RPMI7951 (cell line): ENCODE measurements at regions not wholly inside any gene's neighbourhood (a gene's known extent, or its start where the extent isn't known, plus 50 kb on each side); places are given as distances from the start of the nearest gene placed in this dataset.

ENCODE experiments used
- DNase-seq: peaks from one replicate; pipeline ENCODE4 v3.0.0-alpha.2; 2012; ENCODE audit warnings: low read depth

DNA sequence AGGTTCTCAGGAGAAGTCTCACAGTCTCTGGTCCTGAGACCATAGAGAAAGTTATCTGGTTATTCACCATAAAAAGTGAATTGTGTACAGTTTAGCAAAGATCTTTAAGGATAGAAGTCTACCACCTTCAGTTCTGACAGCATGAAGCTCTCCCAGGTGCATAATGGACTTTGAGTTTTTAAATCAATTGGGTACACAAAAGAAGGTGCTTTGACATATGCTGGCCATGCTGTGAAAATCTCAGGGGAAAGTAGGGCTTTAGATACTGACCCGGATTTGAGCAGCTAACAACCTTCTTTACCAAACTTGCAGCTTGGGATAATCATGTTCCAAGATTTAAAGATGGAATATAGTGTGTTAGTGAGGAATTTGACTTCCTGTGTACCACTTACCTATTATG is 264.2 kb downstream of the ZSWIM6 start:
- DNase-seq: no peak

DNA sequence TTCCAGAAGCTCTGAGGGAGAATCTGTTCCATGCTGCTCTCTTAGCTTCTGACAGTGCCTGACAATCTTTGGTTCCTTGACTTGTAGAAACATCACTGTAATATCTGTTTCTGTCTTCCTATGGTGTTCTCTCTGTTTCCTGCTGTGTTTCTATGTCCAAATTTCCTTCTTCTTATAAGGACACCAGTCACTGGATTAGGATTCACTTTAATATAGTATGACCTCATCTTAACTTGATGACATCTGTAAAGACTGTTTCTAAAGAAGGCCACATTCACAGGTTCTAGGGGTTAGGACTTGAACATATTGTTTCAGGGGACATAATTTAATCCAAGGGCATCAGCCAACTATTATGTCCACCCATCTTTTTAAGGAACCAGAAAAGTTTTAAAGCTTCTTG is 265.6 kb downstream of the ZSWIM6 start:
- no peak for DNase-seq

DNA sequence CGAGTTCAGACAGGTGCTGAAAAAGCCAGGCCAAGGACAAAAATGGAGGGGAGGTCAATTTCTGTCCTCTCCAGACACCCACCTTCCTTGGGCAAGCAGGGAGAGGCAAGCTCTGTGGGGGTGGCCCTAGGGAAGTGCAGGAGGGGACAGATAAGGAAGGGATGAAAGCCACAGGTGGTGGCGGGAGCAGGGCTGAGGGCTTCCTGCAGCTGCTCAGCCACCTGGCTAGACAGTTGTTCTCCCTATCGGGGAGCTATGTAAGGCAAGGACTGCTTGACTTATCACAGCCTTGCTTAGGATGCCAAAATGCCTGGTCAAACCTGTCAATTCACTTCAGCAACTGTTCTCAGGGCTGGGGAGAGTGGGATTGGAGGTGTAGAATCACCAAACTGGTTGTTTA is 266.1 kb downstream of the ZSWIM6 start:
- no peak for DNase-seq

DNA sequence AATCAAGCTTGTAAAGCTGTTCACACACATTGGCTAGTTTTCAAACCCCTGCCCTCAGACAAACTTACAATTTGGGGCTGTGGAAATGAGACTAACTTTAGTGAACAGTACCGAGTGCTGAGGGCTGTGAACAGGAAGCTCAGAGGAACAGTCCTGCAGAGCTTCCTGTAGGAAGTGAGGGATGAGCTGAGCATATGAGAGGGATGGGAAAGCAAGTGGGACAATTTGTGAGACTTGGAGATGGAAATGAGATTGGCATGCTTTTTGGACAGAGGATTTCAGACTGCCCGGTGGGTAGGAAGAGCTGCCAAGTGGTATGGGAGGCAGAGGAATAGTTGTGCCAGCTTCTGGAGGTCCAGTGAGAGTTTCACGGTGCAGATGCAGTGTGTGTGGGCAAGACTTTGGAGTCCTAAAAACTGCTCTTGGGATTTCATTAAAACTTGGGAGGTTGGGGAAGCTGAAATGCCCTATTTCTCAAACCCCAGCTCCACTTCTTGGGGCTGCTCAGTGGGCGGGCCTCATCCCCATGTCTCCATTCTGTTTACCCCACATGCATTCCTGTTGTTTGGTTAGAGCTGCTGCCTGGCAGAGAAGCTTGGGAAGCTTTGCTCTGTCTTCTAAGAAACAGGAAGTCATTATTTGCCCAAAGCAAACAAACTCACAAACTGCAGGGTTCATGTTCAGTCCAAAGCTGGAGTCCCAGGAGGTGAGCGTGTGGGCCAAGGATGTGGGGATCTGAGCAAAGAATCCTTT is 267.5 kb downstream of the ZSWIM6 start:
- peak; percentile 8 for DNase-seq

DNA sequence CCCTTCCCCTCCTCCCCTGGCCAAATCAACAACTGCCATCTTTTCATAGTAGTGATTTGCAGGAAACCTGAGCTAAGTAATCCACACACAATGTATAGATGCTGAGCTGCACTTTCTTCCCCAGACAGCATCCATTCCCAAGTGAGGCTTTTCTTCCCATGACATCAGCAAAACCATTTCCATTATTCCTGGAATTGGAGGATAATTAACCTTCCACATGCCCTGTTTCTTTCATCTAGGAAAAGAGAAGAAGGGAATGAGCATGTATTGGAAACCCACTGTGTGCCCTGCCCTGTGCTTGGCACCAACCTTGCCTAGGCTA is 268.0 kb downstream of the ZSWIM6 start:
- no peak for DNase-seq

DNA sequence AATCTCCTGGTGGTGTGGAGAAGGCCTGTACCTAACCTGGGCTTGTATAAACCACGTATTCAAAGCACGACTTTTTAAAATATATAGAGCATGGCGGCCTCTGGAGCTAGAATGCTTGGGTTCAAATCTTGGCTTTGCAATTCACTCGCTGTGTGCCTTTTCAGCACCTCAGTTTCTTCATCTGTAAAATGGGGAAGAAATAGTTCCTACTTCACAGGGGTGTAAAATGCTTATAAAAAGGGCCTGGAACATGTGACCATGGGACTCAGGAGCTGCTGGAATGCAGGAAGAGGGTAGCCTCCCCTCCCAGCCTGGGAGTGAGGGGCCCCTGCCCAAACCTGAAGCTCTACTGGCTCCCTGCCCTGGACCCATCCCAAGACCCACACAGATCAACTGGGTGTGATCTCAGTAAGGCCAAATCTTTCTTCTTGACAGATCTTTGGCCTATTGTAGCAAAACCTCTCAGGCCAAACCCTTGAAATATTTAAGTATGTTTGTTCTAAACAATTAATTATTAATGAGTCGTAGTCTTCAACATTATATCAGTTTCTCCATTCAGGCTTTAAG is 269.0 kb downstream of the ZSWIM6 start:
- DNase-seq: no peak

DNA sequence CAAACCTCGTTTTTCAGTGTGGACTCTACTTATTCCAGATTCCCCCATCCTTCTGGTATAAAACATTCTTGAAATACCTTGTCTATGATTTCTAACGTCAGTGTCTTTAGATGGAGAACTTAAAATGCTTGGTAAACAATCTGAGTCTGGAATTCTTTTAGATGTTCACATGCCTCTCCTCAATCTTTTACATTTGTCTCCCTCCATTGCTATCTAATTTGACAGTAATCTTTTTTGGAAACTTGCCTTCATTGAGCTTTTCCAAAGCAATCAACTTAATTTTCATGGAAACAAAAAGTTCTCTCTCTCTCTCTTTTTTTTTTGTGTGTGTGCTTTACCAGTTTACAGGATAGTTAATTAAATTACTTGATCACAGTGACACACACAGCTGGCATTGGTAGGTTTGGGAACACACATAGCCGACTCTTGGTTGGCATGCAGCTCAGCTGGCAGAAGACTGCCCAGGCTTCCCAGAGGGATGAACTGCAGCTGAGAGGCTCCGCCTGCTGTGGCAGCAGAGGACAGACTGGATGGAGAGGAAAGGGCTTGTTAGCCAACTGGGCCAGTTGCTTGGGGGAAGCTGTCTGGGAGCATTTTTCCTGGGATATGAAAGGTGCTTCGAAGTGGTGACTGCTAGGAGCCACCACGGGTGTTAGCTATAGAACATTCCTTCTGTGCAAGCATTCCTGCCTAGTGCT is 271.3 kb downstream of the ZSWIM6 start:
- DNase-seq: peak; percentile 9

DNA sequence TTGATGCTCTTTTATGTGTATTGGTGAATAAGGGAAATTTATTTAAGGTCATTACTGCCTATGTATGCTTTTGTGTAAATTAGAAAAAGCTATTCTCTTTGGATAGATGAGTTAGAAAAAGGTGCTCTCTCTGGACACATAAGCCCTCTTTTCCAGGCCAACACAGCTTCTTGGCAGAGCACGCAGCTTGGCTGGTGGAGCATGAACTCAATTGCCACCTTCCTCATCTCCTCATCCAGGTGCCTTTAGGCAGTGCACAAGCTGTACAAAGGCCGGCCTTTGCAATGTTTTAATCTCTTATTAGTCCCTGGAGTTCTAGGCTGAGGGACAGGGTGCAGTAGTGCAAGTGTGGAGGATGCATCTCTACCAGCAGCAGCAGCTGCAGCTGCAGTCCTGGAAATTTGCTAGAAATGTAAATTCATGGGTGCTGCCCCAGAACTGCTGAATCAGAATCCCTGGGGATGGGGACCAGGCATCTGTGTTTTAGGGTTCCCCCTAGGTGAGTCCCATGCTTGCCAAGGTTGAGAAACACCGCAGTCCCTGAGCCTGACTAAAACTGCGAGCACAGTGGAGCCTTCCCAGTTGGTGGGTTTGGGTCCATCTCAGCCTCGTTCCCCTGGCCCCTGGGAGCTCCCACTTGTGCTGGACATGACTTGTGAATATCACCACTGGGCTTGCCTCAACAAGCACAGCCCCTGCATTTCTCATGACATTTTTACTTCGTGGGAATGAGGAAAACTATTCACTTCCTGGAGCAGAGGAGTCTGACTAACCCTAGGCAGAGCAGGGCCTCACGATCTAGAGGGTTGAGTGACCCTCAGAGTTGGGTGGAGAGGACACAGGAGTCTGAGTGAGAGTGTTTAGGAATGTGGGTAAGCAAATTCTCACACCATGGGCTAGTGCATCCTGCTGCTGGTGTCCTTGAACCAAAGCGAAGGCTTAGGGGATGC is 272.3 kb downstream of the ZSWIM6 start:
- DNase-seq: no peak

DNA sequence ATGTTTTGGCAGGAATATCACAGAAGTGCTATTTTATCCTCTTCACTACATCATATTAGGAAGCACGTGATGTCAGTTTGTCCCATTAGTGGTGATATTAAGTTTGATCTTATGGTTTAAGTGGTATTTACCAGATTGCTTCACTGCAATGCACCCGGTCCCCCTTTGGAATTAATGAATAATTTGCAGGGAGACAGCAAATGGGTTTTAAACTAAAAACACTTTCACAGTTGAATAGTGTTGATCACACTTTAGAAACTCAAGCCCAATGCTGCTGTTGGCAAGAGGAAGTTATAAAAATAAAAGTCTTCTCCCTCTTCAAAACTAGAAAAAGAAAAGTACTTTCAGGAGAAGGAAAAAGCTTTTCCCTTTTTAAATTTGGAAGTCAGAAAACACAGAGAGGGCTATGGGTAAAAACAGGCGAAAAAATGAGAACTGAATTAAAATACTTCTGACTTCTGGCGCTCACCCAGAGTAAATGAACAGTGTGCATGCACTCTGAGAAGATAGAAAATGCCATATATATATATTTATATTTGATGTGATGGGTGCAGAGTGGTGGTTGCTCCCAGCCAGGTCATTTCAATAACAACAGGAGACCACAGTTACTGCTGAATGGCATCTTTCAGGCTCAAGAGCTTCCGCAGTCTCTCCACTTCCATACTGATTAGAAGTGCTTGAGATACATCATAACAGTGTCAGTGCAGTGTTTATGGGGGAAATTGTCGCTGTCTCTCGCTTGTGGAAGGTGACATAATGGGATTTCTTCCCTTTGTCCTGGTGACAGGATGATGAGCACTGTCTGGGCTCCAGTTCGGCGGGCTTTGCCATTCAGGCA is 278.0 kb downstream of the ZSWIM6 start:
- no peak for DNase-seq

DNA sequence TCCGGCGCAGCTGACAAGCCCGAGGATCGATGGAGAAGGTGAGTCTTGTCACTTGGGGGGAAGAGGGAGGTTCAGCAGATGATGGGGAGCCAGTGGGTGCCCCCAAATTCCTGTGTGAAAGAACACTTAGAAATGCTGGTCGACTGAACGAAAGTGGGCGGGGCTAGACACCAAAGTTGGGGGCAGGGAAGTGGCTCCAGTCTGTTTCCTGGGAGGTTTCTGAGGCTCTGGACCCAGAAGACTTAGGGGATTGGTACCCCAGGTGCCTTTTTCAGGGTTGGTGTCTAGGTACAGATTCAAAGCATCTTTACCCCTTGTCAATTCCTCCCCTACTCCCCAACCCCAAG is 278.6 kb downstream of the ZSWIM6 start:
- DNase-seq: no peak

DNA sequence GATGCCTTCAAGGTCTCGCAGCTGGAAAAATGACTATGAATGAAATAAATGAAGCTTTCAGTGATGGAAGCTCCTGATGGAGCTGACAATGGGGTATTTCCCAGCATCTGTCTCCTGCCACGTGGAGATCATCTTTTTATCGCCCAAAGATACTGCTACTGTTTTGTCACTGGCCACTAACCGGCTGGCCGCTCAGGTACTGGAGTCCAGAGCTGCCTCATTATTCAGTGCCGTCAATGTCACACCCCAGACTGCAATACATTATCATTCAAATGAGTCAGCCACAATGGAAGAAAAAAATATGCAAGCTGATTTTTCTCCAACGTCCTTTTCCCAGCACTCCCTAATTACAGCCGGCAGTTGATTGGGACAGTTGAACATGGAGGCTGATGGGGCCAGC is 280.4 kb downstream of the ZSWIM6 start:
- DNase-seq: no peak

DNA sequence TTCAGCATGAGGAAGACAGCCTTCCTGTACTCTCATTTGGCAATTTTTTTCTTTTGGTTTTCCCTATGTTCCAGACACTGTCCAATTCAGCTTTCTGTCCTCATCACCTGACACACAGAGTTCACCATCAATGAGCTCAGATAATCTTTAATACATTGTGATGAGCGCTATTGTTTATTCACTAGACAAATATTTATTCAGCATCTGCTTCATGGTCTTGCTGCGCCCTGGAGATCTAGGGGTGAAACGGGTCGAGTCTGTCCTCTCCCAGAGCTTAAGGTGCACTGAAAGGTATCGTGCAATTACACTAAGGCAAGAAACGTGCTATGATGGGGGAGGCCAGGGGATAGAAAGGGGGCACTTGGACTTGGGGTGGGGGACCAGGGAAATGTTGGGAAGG is 281.6 kb downstream of the ZSWIM6 start:
- DNase-seq: no peak

DNA sequence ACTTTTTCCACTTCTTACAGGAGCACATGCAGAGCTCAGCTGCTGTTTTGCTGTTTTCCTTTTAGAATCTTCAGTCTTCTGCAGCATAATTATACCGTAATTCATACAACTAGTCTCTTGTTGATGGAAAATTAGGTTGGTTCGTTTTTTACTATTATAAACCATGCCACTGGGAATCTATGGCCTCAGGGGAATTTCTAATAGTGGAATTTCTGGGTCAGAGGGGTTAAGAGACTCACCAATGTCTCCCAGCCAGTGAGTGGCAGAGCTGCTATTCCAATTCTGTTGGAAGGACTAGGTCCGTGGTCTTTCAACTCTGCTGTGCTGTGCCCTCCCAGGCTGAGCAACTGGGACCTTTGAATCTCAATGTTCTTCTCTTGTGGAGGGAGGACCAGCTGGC is 282.5 kb downstream of the ZSWIM6 start:
- peak; percentile 36 for DNase-seq

DNA sequence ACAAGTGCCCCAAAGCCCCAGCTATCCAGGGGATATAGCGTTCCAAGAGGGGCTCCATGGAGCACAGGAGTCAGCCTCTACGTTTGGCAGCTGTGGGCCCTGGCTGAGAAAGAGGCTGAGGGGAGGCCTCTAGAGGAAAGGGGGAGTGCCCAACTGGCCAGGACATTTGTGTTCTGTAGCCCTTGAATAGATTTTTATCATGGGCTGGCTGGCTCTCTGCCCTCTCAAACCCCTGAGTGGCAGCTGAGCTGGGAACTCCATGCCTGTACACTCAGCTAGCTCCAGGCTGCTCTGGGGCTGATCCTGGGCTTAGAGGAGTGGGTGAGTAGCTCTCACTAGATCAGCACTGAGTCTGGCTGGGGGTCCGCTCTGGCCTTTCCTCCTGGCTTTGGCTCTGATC is 285.0 kb downstream of the ZSWIM6 start:
- DNase-seq: no peak

DNA sequence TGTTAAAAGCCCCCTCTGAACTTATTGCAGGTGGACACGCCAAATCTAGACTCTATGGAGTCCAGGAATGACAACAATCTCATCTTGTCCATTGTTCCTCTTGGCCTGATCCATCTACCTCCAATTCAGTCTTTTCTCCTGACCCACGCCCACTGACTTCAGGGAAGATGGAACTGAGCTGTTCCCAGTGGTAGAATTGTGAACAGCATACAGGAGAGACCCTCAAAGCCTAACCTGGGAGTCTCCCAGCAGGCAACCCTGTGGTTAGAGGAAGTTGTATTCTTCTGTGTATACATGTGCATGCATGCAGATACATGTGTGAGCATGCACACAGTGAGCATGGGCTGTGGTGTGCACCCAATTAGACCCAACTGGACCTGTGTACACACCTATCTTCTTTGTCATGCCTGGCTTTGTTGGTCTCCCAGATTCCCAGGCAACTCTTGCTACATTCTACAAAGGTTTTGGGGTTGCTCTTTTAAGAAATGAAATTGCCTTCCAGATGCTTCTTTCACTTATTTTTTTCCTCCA is 286.0 kb downstream of the ZSWIM6 start:
- no peak for DNase-seq

DNA sequence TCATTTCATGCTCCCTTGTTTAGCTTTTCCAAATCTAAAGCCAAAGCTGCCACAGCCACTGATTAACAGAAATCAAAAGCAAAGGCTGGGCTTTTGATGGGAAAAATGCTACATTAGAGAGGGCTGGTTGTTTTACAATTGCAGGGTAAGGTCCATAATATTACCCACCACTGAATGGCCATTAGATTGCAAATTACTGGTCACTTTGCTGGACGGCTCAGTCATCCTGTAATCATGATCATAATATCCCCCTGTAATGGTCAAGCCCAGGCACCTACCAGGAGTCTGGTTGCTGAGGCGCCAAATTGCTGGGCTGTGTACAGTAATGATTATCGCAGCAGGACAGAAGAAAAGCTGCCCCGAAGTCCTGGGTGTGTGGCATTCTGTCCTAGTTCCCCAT is 286.5 kb downstream of the ZSWIM6 start:
- no peak for DNase-seq

DNA sequence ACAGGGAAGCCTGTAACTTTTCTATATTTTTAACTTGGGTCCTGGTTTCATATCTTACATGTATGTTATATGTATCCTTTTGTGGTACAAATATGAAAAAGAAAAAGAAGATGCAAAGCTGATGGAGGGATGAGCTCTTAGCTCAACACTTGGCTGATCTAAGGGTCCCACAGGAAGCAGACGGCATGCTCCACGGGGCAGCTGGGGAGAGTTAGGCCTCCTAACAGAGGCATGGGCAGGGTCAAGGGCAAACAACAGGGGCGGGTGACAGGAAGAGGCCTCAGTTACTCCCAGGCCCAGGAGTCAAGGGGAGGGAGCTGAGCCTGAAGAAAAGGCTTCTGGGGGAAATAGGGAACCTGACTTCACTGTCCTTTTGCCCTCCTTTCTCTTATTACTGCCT is 287.2 kb downstream of the ZSWIM6 start:
- DNase-seq: no peak

DNA sequence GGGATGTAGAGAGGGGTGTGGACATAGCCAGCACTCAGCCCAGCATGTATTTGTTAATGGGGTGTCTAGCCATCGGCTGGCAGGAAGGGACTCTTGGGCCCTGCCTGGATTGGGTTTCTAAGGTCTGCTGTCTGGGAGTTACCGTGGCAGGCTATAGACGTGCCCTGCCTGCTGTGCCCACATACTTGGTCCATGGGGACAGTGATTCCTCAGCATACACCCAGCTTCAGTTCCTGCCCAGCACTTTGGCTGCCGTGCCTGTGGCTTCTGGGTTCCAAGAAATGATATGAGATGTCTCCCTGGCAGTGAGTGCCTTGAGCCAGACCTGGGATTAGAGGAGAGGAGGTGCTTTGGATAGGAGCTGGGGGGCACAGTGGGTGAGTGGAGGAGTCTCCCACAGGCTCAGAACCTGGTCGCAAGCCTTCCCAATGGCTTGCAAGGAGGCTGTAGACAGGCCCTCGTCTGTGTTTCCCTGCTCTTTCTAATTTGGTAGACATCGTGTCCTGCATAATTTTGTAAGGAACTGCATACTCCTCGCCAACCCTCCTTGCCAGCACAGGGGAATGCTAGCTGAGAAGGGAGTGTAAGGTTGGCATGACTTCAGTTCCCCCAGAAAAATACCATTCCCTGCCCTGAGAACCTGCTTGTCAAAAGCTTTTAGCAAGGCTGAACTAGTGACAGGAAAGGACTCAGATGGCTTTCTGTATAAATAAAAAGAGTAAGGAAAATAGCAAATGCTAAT is 287.9 kb downstream of the ZSWIM6 start:
- no peak for DNase-seq

DNA sequence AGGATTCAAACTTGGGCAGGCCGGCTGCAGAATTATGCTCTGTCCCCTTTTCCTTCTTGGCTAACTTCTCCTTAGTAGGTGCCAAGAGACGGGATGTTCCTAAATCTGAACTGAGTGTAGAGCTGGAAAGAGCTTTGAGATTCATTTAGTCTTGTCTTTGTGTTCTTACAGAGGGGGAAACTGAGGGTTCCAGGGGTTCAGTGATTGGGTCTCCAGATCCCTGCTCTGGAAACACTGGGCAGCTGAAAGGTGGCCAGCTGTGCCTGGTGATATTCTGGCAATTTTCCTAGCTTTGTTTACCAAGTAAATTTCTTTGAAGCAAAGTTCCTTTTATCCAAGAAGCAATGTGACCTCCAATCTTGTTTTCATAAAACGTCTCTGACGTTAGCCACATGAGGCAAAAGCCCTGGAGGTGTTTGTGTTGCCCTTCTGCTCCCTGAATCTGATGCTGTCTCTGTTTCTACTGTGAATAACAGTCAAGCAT is 288.7 kb downstream of the ZSWIM6 start:
- DNase-seq: no peak

DNA sequence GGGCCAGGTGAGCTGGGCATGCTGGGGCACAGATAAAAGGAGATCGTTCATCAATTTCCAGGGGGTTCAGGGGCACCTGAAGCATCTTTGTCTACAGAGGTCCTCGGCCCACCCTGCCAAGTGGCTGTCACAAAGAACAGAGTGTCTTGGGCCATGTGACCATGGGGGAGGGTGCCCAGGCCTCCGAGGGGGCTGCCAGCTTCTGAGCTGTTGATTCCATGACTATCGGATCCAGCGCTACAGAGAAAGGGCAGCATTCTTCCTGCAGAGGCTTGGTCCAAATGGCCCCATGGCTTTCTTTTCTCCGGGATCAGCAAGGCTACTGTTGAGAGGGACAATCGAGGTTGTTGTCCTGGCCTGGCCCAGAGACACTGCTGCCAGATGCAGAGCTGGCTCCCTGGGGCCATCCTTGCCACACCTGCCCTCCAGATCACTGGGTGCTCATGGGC is 289.2 kb downstream of the ZSWIM6 start:
- DNase-seq: peak; percentile 11
